ENCODE measurements at regions not wholly inside any gene's neighbourhood (a gene's known extent, or its start where the extent isn't known, plus 50 kb on each side); places are given as distances from the start of the nearest gene placed in this dataset.

- TF ChIP-seq SNAI2 (CRISPR knock-in tag; IDR thresholded peaks at IDR 0.05) (no peak), ZFP30 (CRISPR knock-in tag; IDR thresholded peaks at IDR 0.05) (no peak), ZNF565 (CRISPR knock-in tag; conservative IDR thresholded peaks at IDR 0.05; ENCODE audit: low read depth) (no peak), ZNF70 (CRISPR knock-in tag; IDR thresholded peaks at IDR 0.05) (no peak), ARNTL (CRISPR knock-in tag; IDR thresholded peaks at IDR 0.05; ENCODE audit: borderline replicate concordance, low read depth) (no peak), RARB (CRISPR knock-in tag; IDR thresholded peaks at IDR 0.05) (no peak), TCF4 (CRISPR knock-in tag; IDR thresholded peaks at IDR 0.05; ENCODE audit: borderline replicate concordance) (no peak), ZFP3 (CRISPR knock-in tag; IDR thresholded peaks at IDR 0.05) (no peak), OSR1 (CRISPR knock-in tag; IDR thresholded peaks at IDR 0.05) (no peak), CREB5 (CRISPR knock-in tag; IDR thresholded peaks at IDR 0.05; ENCODE audit: low read depth) (no peak), ZNF8 (CRISPR knock-in tag; IDR thresholded peaks at IDR 0.05) (no peak), ZC3H10 (CRISPR knock-in tag; IDR thresholded peaks at IDR 0.05) (no peak)
- TF ChIP-seq, protein P1, sequence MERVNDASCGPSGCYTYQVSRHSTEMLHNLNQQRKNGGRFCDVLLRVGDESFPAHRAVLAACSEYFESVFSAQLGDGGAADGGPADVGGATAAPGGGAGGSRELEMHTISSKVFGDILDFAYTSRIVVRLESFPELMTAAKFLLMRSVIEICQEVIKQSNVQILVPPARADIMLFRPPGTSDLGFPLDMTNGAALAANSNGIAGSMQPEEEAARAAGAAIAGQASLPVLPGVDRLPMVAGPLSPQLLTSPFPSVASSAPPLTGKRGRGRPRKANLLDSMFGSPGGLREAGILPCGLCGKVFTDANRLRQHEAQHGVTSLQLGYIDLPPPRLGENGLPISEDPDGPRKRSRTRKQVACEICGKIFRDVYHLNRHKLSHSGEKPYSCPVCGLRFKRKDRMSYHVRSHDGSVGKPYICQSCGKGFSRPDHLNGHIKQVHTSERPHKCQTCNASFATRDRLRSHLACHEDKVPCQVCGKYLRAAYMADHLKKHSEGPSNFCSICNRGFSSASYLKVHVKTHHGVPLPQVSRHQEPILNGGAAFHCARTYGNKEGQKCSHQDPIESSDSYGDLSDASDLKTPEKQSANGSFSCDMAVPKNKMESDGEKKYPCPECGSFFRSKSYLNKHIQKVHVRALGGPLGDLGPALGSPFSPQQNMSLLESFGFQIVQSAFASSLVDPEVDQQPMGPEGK (CRISPR knock-in tag; IDR thresholded peaks at IDR 0.05; ENCODE audit: borderline replicate concordance), result no peak
Observed at GRCh38 chr2:16253291-16253690, 312.9 kb downstream of the MYCN start.
